Mucosa of rectum (tissue), 2 donors: ENCODE measurements at regions not wholly inside any gene's neighbourhood (a gene's known extent, or its start where the extent isn't known, plus 50 kb on each side); places are given as distances from the start of the nearest gene placed in this dataset.
"Not testable (repeated sequence)": the region's sequence is repeated elsewhere in the genome, so short reads cannot be mapped to it uniquely, and the experiment has no call there.

Experiments
- H3K27ac ChIP-seq, 2 donors: one replicate each; pipeline ENCODE4 v1.7.0; 2013; ENCODE audit warnings: inconsistent platforms in 2 of 2, low read depth in 2 of 2, low read length in 2 of 2
- H3K27me3 ChIP-seq, 2 donors: one replicate each; pipeline ENCODE4 v1.7.0; 2013; ENCODE audit warnings: low read length in 2 of 2; ENCODE audit not compliant: control insufficient read depth in 2 of 2, insufficient read depth in 2 of 2
- H3K36me3 ChIP-seq, 2 donors: one replicate each; pipeline ENCODE4 v1.7.0; 2013; ENCODE audit warnings: low read length in 2 of 2; ENCODE audit not compliant: control insufficient read depth in 2 of 2, insufficient read depth in 2 of 2
- H3K4me1 ChIP-seq, 2 donors: one replicate each; pipeline ENCODE4 v1.7.0; 2013; ENCODE audit warnings: low read length in 2 of 2, mild to moderate bottlenecking in 1 of 2; ENCODE audit not compliant: control insufficient read depth in 2 of 2, insufficient read depth in 2 of 2
- H3K4me3 ChIP-seq, 2 donors: one replicate each; pipeline ENCODE4 v1.7.0; 2013; ENCODE audit warnings: low read length in 2 of 2
- H3K9ac ChIP-seq, 2 donors: one replicate each; pipeline ENCODE4 v1.7.0; 2013; ENCODE audit warnings: low read length in 2 of 2, low read depth in 1 of 2, mild to moderate bottlenecking in 1 of 2
- H3K9me3 ChIP-seq, 2 donors: one replicate each; pipeline ENCODE4 v1.7.0; 2013; ENCODE audit warnings: low read length in 2 of 2; ENCODE audit not compliant: control insufficient read depth in 2 of 2
- donor health status: healthy.
- donor health status: Normal muscosa, but diverticular disease.

DNA sequence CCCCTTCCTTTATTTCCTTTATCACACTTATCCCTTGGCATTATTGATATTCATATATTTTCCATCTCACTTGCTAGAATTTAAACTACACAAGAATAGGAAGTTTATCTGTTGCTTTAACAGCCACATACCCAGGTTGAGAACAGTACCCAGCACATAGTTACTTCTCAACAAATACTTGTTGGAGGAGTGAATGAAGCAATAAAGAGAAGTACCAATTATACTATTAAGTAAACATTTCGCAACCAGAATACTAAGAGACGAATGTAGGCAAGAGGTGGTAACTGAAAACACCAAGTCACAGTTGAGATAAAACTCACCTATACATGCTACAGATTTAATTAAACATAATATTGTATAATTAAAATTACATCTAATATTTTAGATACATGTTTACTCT lies 110.9 kb downstream of the FSCB start:
- no peaks in the 10 kb centered on the region for H3K4me1 ChIP-seq
- no peak overlapping the region for H3K27ac ChIP-seq
- no peaks in the 10 kb centered on the region for H3K27me3 ChIP-seq
- H3K9ac ChIP-seq: no peak overlapping the region
- no peaks in the 10 kb centered on the region for H3K9me3 ChIP-seq
- no peaks in the 10 kb centered on the region for H3K36me3 ChIP-seq
- no peak overlapping the region for H3K4me3 ChIP-seq

DNA sequence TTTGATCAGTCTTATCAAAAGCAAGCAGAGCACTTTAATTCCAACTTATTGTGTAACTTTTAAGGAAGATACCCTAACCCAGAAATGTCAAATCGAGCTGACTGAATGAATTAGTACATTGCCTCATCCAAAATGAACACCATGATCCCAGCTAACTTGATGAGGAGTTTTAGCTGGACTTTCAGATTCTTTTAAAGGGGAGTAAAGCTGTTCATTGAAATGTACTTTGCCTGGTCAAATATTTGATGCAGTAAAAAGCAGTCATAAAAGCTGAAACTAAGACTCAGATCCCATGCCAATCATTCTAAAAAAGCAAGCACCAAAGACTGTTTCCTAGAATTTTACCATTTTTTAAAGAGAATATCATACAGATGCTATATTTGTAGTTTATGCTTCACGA lies 114.1 kb downstream of the FSCB start:
- no peaks in the 10 kb centered on the region for H3K27me3 ChIP-seq
- no peaks in the 10 kb centered on the region for H3K36me3 ChIP-seq
- no peaks in the 10 kb centered on the region for H3K4me1 ChIP-seq
- H3K9me3 ChIP-seq: no peaks in the 10 kb centered on the region
- H3K4me3 ChIP-seq: peak overlapping the region in 1 of 2 donors; percentile 29
- no peak overlapping the region for H3K9ac ChIP-seq
- no peak overlapping the region for H3K27ac ChIP-seq

DNA sequence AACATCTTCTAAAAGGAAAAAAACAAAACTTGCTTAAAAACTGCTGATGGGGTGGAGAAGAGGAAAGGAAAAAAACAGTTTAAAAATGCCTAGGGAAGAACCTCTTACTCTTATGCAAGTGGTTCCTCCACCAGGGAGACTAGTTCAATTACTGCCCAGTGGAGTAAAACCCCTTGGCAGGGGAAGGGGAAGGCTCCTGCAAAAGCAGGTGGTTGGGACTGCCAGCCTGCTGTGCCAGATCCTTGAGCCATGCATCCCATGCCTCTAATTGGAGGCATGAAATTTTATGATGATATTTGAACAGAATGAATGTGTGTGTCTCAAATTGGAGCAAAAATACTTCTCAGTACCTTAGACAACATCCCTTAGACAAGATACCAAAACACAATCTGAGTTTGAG lies 118.8 kb downstream of the FSCB start:
- no peaks in the 10 kb centered on the region for H3K4me1 ChIP-seq
- no peak overlapping the region for H3K9ac ChIP-seq
- H3K9me3 ChIP-seq: no peaks in the 10 kb centered on the region
- H3K36me3 ChIP-seq: no peaks in the 10 kb centered on the region
- no peak overlapping the region for H3K27ac ChIP-seq
- H3K4me3 ChIP-seq: no peak overlapping the region
- no peaks in the 10 kb centered on the region for H3K27me3 ChIP-seq

DNA sequence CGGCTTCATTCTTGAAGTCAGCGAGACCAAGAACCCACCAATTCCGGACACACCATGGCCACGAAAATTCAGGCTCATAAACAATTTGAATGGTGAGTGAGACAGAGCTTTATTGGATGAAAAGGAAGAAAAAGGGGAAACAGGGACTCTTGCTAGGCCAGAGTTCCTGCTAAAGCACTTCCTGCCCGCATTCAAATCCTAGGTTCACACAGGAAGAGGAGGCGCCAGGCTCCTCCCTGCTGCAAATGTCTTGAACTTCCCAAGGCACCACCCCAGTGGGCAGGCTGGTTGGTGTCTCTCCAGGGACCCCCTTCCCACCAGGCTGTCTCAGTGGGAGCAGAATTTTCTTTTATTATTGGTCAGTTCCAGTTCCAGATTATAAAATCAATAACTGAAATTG lies 121.2 kb downstream of the FSCB start:
- Histone ChIP-seq H3K27me3 (no peaks in the 10 kb centered on the region), H3K9ac (no peak overlapping the region), H3K4me3 (no peak overlapping the region), H3K27ac (no peak overlapping the region), H3K9me3 (no peaks in the 10 kb centered on the region), H3K4me1 (no peaks in the 10 kb centered on the region), H3K36me3 (no peaks in the 10 kb centered on the region)

DNA sequence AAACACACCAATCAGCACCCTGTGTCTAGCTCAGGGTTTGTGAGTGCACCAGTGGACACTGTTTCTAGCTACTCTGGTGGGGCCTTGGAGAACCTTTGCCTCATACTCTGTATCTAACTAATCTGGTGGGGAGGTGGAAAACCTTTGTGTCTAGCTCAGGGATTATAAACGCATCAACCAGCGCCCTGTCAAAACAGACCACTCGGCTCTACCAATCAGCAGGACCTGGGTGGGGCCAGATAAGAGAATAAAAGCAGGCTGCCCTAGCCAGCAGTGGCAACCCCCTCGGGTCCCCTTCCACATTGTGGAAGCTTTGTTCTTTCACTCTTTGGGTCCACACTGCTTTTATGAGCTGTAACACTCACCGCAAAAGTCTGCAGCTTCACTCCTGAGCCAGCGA lies 121.8 kb downstream of the FSCB start:
- H3K27ac ChIP-seq, H3K9me3 ChIP-seq, H3K4me1 ChIP-seq, H3K4me3 ChIP-seq, H3K9ac ChIP-seq, H3K36me3 ChIP-seq, H3K27me3 ChIP-seq: not testable (repeated sequence)

DNA sequence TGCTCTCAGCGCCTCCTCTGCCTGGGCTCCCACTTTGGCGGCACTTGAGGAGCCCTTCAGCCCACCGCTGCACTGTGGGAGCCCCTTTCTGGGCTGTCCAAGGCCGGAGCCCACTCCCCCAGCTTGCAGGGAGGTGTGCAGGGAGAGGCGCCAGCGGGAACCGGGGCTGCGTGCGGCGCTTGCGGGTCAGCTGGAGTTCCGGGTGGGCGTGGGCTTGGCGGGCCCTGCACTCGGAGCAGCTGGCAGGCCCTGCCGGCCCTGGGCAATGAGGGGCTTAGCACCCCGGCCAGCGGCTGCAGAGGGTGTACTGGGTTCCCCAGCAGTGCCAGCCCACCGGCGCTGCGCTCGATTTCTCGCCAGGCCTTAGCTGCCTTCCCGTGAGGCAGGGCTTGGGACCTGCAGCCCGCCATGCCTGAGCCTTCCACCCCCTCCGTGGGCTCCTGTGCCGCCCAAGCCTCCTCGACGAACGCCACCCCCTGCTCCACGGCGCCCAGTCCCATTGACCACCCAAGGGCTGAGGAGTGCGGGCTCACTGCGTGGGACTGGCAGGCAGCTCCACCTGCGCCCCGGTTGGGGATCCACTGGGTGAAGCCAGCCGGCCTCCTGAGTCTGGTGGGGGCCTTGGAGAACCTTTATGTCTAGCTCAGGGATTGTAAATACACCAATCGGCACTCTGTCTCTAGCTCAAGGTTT lies 122.3 kb downstream of the FSCB start:
- H3K9me3 ChIP-seq, H3K4me3 ChIP-seq, H3K27me3 ChIP-seq, H3K27ac ChIP-seq, H3K9ac ChIP-seq, H3K4me1 ChIP-seq, H3K36me3 ChIP-seq: not testable (repeated sequence)

DNA sequence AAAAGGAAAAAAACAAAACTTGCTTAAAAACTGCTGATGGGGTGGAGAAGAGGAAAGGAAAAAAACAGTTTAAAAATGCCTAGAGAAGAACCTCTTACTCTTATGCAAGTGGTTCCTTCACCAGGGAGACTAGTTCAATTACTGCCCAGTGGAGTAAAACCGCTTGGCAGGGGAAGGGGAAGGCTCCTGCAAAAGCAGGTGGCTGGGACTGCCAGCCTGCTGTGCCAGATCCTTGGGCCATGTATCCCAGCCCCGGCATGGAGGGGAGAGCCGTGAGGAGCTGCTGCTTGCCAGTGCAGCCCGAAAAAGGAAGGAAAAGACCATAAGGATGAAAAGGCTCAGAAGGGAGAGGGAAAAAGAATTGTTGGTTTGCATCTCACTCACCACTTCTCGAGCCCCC lies 123.0 kb downstream of the FSCB start:
- no peaks in the 10 kb centered on the region for H3K36me3 ChIP-seq
- no peaks in the 10 kb centered on the region for H3K27me3 ChIP-seq
- no peak overlapping the region for H3K9ac ChIP-seq
- H3K27ac ChIP-seq: no peak overlapping the region
- H3K4me1 ChIP-seq: no peaks in the 10 kb centered on the region
- H3K9me3 ChIP-seq: no peaks in the 10 kb centered on the region
- no peak overlapping the region for H3K4me3 ChIP-seq

DNA sequence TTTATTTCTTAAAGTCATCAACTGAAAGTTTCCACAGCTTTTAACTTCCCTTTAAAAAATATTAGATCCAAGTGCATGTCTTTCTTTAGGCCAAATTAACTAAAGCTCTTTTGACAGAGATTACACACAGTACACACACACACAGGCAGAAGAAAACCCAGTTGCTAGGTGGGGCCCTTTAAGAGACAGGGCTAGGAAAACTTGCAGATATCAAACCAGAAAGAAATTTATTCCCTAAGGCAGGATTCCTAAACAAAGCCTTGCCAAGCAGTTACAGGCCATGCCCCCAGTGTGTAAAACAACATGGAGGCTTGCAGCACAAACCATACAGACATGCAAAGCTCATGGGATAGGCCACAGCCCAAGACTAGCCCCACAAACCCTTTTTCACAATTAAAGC lies 123.4 kb downstream of the FSCB start:
- no peaks in the 10 kb centered on the region for H3K27me3 ChIP-seq
- no peak overlapping the region for H3K9ac ChIP-seq
- no peaks in the 10 kb centered on the region for H3K36me3 ChIP-seq
- H3K27ac ChIP-seq: no peak overlapping the region
- no peaks in the 10 kb centered on the region for H3K4me1 ChIP-seq
- H3K4me3 ChIP-seq: no peak overlapping the region
- H3K9me3 ChIP-seq: no peaks in the 10 kb centered on the region

DNA sequence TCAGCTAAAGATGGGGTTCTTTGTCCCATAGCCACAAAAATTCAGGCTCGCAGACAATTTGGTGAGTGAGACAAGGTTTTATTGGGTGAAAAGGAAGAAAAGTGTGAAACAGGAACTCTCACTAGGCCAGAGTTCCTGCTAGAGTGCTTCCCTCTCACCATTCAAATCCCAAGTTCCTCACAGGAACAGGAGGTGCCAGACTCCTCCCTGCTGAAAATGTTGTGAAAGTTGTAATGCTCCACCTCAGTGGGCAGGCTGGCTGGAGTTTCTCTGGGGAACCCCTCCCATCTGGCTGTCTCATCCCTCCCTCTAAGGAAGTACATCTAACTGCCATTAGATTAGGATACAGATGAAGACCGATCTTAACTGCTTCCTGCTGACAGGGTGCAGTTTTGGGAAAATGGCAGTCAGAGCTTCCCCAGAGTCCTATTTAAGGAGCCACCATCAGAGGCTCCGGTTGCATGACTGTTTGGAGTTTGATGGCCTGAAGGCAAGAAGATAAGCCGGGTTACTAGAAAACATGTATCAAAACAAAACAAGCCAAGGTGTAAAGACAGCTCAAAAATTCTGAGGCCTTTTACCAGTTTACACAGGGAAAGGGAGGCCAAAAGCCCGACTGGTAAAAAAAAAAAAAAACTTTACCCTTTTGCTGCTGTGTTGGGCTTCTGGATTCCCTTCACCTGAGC lies 127.6 kb downstream of the FSCB start:
- Histone ChIP-seq H3K36me3 (no peaks in the 10 kb centered on the region), H3K27me3 (no peaks in the 10 kb centered on the region), H3K27ac (no peak overlapping the region), H3K9me3 (peaks cover 4% of the 10 kb centered on the region in 2 donors), H3K4me1 (no peaks in the 10 kb centered on the region), H3K4me3 (no peak overlapping the region), H3K9ac (no peak overlapping the region)

DNA sequence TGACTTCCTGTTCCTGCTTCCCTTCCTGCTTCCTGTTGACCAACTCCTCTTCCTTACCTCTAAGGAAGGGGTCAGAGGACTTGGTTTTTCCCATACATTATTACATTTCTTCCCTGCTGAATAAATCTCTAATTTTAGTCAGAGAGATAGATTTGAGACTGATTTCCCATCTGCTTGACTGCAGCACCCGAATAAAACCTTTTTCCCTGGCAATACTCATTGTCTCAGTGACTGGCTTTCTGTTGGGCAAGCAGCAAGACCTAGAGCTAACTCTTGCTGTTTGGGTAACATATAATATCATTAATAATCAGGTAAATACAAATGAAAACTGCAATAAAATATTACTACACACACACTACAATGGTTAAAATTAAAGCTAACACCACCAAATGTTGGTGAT lies 132.2 kb downstream of the FSCB start:
- no peaks in the 10 kb centered on the region for H3K36me3 ChIP-seq
- H3K4me1 ChIP-seq: no peaks in the 10 kb centered on the region
- H3K27ac ChIP-seq: no peak overlapping the region
- no peak overlapping the region for H3K9ac ChIP-seq
- H3K27me3 ChIP-seq: no peaks in the 10 kb centered on the region
- peaks cover 4 to 8% of the 10 kb centered on the region in 2 donors for H3K9me3 ChIP-seq
- H3K4me3 ChIP-seq: no peak overlapping the region
